IMR-90 (cell line): ENCODE measurements at regions not wholly inside any gene's neighbourhood (a gene's known extent, or its start where the extent isn't known, plus 50 kb on each side); places are given as distances from the start of the nearest gene placed in this dataset.

Experiments
- ATAC-seq: fragments of 200-7000 bp; cut with Tn5 transposase; 2 replicates; pipeline ENCODE4 v1.9.1; 2020; ENCODE audit warnings: low read depth, mild to moderate bottlenecking, moderate library complexity
- BruUV-seq: library from RNA; stranded (reverse); fragments of 400-500 nt; replicated peaks from 2 replicates; lab custom pipeline; 2021; lab: Mats Ljungman, UMichigan
- CTCF ChIA-PET: fragments of 300-600 bp; formaldehyde crosslinking; extraction: SDS; loops from one replicate; lab custom pipeline; 2021; ENCODE audit warnings: antibody characterized with exemption; lab: Yijun Ruan, JAX
- POLR2A ChIA-PET: fragments of 300-600 bp; sonication (Branson Sonifier 250); formaldehyde crosslinking; loops from one replicate; lab custom pipeline; 2022; ENCODE audit warnings: antibody characterized with exemption; ENCODE audit not compliant: unreplicated experiment; lab: Charles Lee
- DNase-seq: peaks from one replicate; pipeline ENCODE4 v3.0.0; 2013
- H2AFZ ChIP-seq: replicated peaks from 2 replicates; pipeline ENCODE3; 2013; ENCODE audit warnings: low read length, mild to moderate bottlenecking; ENCODE audit not compliant: poor library complexity
- H2AK5ac ChIP-seq: 2 replicates; pipeline ENCODE4 v1.6.1; 2013; ENCODE audit warnings: low read depth, low read length, inconsistent platforms
- H2AK9ac ChIP-seq: replicated peaks from 2 replicates; pipeline ENCODE3; 2013; ENCODE audit warnings: mild to moderate bottlenecking, low read depth, low read length, moderate library complexity; ENCODE audit not compliant: poor library complexity
- H2BK120ac ChIP-seq: 2 replicates; pipeline ENCODE4 v1.6.1; 2013; ENCODE audit warnings: low read depth, low read length, inconsistent platforms
- H2BK15ac ChIP-seq: 3 replicates; pipeline ENCODE4 v1.6.1; 2013; ENCODE audit warnings: low read depth, low read length, inconsistent platforms
- H2BK20ac ChIP-seq: 2 replicates; pipeline ENCODE4 v1.6.1; 2013; ENCODE audit warnings: low read depth, mild to moderate bottlenecking, inconsistent platforms, low read length, moderate library complexity
- H2BK5ac ChIP-seq: 2 replicates; pipeline ENCODE4 v1.6.1; 2013; ENCODE audit warnings: mild to moderate bottlenecking, low read depth, low read length, inconsistent platforms; ENCODE audit not compliant: poor library complexity, severe bottlenecking
- H3K14ac ChIP-seq: replicated peaks from 2 replicates; pipeline ENCODE4 v1.6.1; 2013; ENCODE audit warnings: low read depth, low read length, inconsistent platforms
- H3K18ac ChIP-seq: 2 replicates; pipeline ENCODE4 v1.6.1; 2013; ENCODE audit warnings: low read depth, low read length, control low read depth
- H3K23ac ChIP-seq: 2 replicates; pipeline ENCODE4 v1.6.1; 2013; ENCODE audit warnings: low read depth, low read length, inconsistent platforms
- H3K27ac ChIP-seq: 2 replicates; pipeline ENCODE4 v1.5.1; 2013; ENCODE audit warnings: mild to moderate bottlenecking, control low read depth, low read length; ENCODE audit not compliant: insufficient read depth
- H3K27me3 ChIP-seq: 2 replicates; pipeline ENCODE4 v1.6.1; 2013; ENCODE audit warnings: low read length; ENCODE audit not compliant: control insufficient read depth, insufficient read depth
- H3K36me3 ChIP-seq: 2 replicates; pipeline ENCODE4 v1.6.1; 2013; ENCODE audit warnings: low read length, mixed read lengths; ENCODE audit not compliant: control insufficient read depth, insufficient read depth
- H3K4ac ChIP-seq: 2 replicates; pipeline ENCODE4 v1.6.1; 2013; ENCODE audit warnings: low read depth, low read length, inconsistent platforms
- H3K4me1 ChIP-seq: 2 replicates; pipeline ENCODE4 v1.6.1; 2013; ENCODE audit warnings: low read length, mixed read lengths; ENCODE audit not compliant: control insufficient read depth, insufficient read depth
- H3K4me2 ChIP-seq: 2 replicates; pipeline ENCODE4 v1.6.1; 2013; ENCODE audit warnings: low read depth, mild to moderate bottlenecking, control low read depth, low read length, moderate library complexity
- H3K4me3 ChIP-seq: 2 replicates; pipeline ENCODE4 v1.5.1; 2013; ENCODE audit warnings: low read depth, mild to moderate bottlenecking, control low read depth, low read length, moderate library complexity; ENCODE audit not compliant: insufficient read depth
- H3K56ac ChIP-seq: 2 replicates; pipeline ENCODE4 v1.6.1; 2013; ENCODE audit warnings: low read length, inconsistent platforms; ENCODE audit not compliant: insufficient read depth; ENCODE audit errors: extremely low read depth
- H3K79me1 ChIP-seq, 2 experiments: 2 replicates each; pipeline ENCODE4 v1.6.1; 2013; ENCODE audit warnings: low read length in 2 of 2, inconsistent platforms in 1 of 2, low read depth in 1 of 2
- H3K9ac ChIP-seq: 2 replicates; pipeline ENCODE4 v1.6.1; 2013; ENCODE audit warnings: low read depth, low read length, control low read depth
- H3K9me1 ChIP-seq: 2 replicates; pipeline ENCODE4 v1.6.1; 2013; ENCODE audit warnings: low read length, inconsistent platforms; ENCODE audit not compliant: insufficient read depth
- H3K9me3 ChIP-seq: 2 replicates; pipeline ENCODE4 v1.6.1; 2013; ENCODE audit warnings: low read length; ENCODE audit not compliant: control insufficient read depth, insufficient read depth
- H4K20me1 ChIP-seq: 2 replicates; pipeline ENCODE4 v1.6.1; 2013; ENCODE audit warnings: low read length, inconsistent platforms; ENCODE audit not compliant: insufficient read depth
- H4K5ac ChIP-seq: 2 replicates; pipeline ENCODE4 v1.6.1; 2013; ENCODE audit warnings: mild to moderate bottlenecking, low read depth, low read length, control low read depth
- H4K8ac ChIP-seq, 2 experiments: 2 replicates each; pipeline ENCODE4 v1.6.1; 2013; ENCODE audit warnings: low read depth in 2 of 2, low read length in 2 of 2, control low read depth in 1 of 2, inconsistent platforms in 1 of 2
- H4K91ac ChIP-seq: 2 replicates; pipeline ENCODE4 v1.6.1; 2013; ENCODE audit warnings: low read depth, low read length, inconsistent platforms; ENCODE audit not compliant: insufficient read depth
- RAD21 ChIP-seq: IDR thresholded peaks from 2 replicates; pipeline ENCODE4 v1.6.1; 2012; ENCODE audit warnings: low read length, improper control_type of control experiment
- dilution Hi-C: fragments of 300-500 bp; cut with HindIII; formaldehyde crosslinking; loops from one replicate; pipeline ENCODE4 v1.14.3; 2018; ENCODE audit warnings: low sequenced_read_pairs; ENCODE audit not compliant: unreplicated experiment
- in situ Hi-C: fragments of 300-500 bp; cut with MboI; formaldehyde crosslinking; loops from 3 replicates; pipeline ENCODE4 v1.14.3; 2019; ENCODE audit warnings: low sequenced_read_pairs, inconsistent platforms, mixed read lengths
- intact Hi-C: fragments of 100-400 bp; cut with micrococcal nuclease; formaldehyde crosslinking; loops from 2 replicates; pipeline ENCODE4 v1.10.0; 2022

DNA sequence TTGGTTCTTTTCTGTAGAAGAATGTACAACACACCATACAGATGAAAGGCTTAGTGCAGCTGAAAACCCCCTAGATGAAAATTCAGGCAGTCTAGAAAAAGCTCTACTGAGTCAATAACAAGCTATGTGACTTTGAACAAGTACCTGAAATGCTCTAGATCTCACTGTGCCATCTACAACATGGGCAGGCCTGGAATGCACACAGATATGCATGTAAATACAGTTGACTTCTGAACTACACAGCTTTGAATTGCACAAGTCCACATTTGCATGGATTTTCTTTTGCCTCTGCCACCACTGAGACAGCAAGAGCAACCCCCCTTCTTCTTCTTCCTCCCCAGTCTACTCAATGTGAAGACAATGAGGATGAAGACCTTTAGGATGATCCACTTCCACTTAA lies 98.4 kb downstream of the CNTN3 start:
- no peaks in the 10 kb centered on the region for H3K9me3 ChIP-seq
- no peak overlapping the region for H3K27ac ChIP-seq
- H4K5ac ChIP-seq = no peak overlapping the region
- dilution Hi-C loops (no loop called here), intact Hi-C loops (loop anchor here (5.0 kb wide), 1 partner anchor 96 kb away; the partner anchor contains the start of gene CNTN3), in situ Hi-C loops (no loop called here)
- no peaks in the 10 kb centered on the region for H3K27me3 ChIP-seq
- no peak for TF ChIP-seq RAD21
- H3K4me3 ChIP-seq = no peak overlapping the region
- no peak overlapping the region for H3K18ac ChIP-seq
- ATAC-seq (no peak), DNase-seq (no peak)
- H2AFZ ChIP-seq = no peak overlapping the region
- no peak overlapping the region for H4K91ac ChIP-seq
- no peak overlapping the region for H2BK20ac ChIP-seq
- H2AK5ac ChIP-seq = no peak overlapping the region
- no peak overlapping the region for H2BK5ac ChIP-seq
- H2BK15ac ChIP-seq = no peak overlapping the region
- H3K79me1 ChIP-seq = no peaks in the 10 kb centered on the region
- H2BK120ac ChIP-seq = no peak overlapping the region
- H3K23ac ChIP-seq = no peak overlapping the region
- H3K4me1 ChIP-seq = no peaks in the 10 kb centered on the region; the same call in 1 of the 2 replicates
- no peak overlapping the region for H4K8ac ChIP-seq
- no peak overlapping the region for H3K14ac ChIP-seq
- H3K56ac ChIP-seq = no peak overlapping the region
- H3K4me2 ChIP-seq = no peak overlapping the region
- H3K9me1 ChIP-seq = no peaks in the 10 kb centered on the region
- H3K36me3 ChIP-seq = no peaks in the 10 kb centered on the region
- H3K4ac ChIP-seq = no peak overlapping the region
- H4K20me1 ChIP-seq = no peaks in the 10 kb centered on the region
- no TSS peak for BruUV-seq
- no peak overlapping the region for H3K9ac ChIP-seq
- ChIA-PET CTCF (interaction anchor here (0.6 kb wide), 1 partner anchor 1802 kb away, joined by 3 read pairs; no protein-coding TSS in a partner anchor), POLR2A (no interaction called here)
- H2AK9ac ChIP-seq = no peak overlapping the region
